Panc1 (cell line): ENCODE measurements at regions not wholly inside any gene's neighbourhood (a gene's known extent, or its start where the extent isn't known, plus 50 kb on each side); places are given as distances from the start of the nearest gene placed in this dataset.

Source experiments
- ATAC-seq: fragments of 200-7000 bp; cut with Tn5 transposase; 2 replicates; pipeline ENCODE4 v1.9.1; 2020; ENCODE audit warnings: mild to moderate bottlenecking, moderate library complexity
- BruUV-seq: library from RNA; stranded (reverse); fragments of 400-500 nt; replicated peaks from 2 replicates; lab custom pipeline; 2021; lab: Mats Ljungman, UMichigan
- CTCF ChIA-PET: fragments of 300-600 bp; sonication (Branson Sonifier 250); formaldehyde crosslinking; loops from one replicate; lab custom pipeline; 2022; ENCODE audit warnings: antibody characterized with exemption; lab: Charles Lee
- POLR2A ChIA-PET: fragments of 300-600 bp; sonication (Branson Sonifier 250); formaldehyde crosslinking; loops from one replicate; lab custom pipeline; 2022; ENCODE audit warnings: antibody characterized with exemption; lab: Charles Lee
- DNase-seq: peaks from one replicate; pipeline ENCODE4 v3.0.0-alpha.2; 2010; ENCODE audit warnings: low read depth, low spot score
- H3K27ac ChIP-seq: 2 replicates; pipeline ENCODE4 v1.5.1; 2011; ENCODE audit warnings: mild to moderate bottlenecking, low read length, inconsistent platforms
- H3K27me3 ChIP-seq: fragments of 200-500 bp; sonication (Bioruptor generic); 2 replicates; pipeline ENCODE4 v1.6.0; 2014; ENCODE audit warnings: low read length, inconsistent platforms; ENCODE audit not compliant: control insufficient read depth, insufficient read depth
- H3K36me3 ChIP-seq: fragments of 200-500 bp; sonication (Bioruptor generic); 2 replicates; pipeline ENCODE4 v1.5.1; 2014; ENCODE audit warnings: inconsistent platforms, mild to moderate bottlenecking, low read length, moderate library complexity; ENCODE audit not compliant: control insufficient read depth, insufficient read depth
- H3K4me1 ChIP-seq: 2 replicates; pipeline ENCODE4 v1.5.1; 2011; ENCODE audit warnings: inconsistent platforms, mild to moderate bottlenecking, low read length, moderate library complexity; ENCODE audit not compliant: control insufficient read depth, insufficient read depth
- H3K4me3 ChIP-seq, 2 experiments: 2 replicates each; pipeline ENCODE4 v1.5.1; 2011 to 2012; ENCODE audit warnings: low read depth in 2 of 2, low read length in 2 of 2, mild to moderate bottlenecking in 2 of 2, inconsistent platforms in 1 of 2, moderate library complexity in 1 of 2
- H3K9me3 ChIP-seq: fragments of 200-500 bp; sonication (Bioruptor generic); 2 replicates; pipeline ENCODE4 v1.5.1; 2014; ENCODE audit warnings: low read depth, mild to moderate bottlenecking, inconsistent platforms, low read length, moderate library complexity; ENCODE audit not compliant: control insufficient read depth, insufficient read depth
- POLR2AphosphoS5 ChIP-seq: IDR thresholded peaks from 2 replicates; pipeline ENCODE4 v1.6.1; 2012; ENCODE audit warnings: mild to moderate bottlenecking, low read depth, low read length, moderate library complexity
- SIN3A ChIP-seq: IDR thresholded peaks from 2 replicates; pipeline ENCODE4 v1.6.1; 2012; ENCODE audit warnings: low read depth, mild to moderate bottlenecking, low read length, moderate library complexity, borderline replicate concordance; ENCODE audit not compliant: insufficient read depth
- TCF7L2 ChIP-seq: IDR thresholded peaks from 2 replicates; pipeline ENCODE4 v1.6.1; 2011; ENCODE audit warnings: mild to moderate bottlenecking, low read depth, low read length, inconsistent platforms
- in situ Hi-C: cut with HindIII; loops from 2 replicates; pipeline ENCODE4 v1.10.0; 2016; ENCODE audit warnings: low sequenced_read_pairs, low pct_unique_long_range_greater_than_20kb
- intact Hi-C: fragments of 100-400 bp; cut with micrococcal nuclease; formaldehyde crosslinking; loops from one replicate; pipeline ENCODE4 v1.10.0; 2022; ENCODE audit not compliant: unreplicated experiment
- TF ChIP-seq, protein P1 (sequence below): fragments of 450-650 bp; IDR thresholded peaks from 2 replicates; pipeline ENCODE4 v1.5.1; 2017; ENCODE audit warnings: mild to moderate bottlenecking
- TF ChIP-seq, protein P2 (sequence below), 2 experiments: IDR thresholded peaks; 2 replicates each; pipeline ENCODE4 v1.6.1; 2011 to 2012; ENCODE audit warnings: low read depth in 2 of 2, control low read depth in 1 of 2, low read length in 1 of 2, mild to moderate bottlenecking in 1 of 2, moderate library complexity in 1 of 2; ENCODE audit not compliant: insufficient read depth in 1 of 2

DNA sequence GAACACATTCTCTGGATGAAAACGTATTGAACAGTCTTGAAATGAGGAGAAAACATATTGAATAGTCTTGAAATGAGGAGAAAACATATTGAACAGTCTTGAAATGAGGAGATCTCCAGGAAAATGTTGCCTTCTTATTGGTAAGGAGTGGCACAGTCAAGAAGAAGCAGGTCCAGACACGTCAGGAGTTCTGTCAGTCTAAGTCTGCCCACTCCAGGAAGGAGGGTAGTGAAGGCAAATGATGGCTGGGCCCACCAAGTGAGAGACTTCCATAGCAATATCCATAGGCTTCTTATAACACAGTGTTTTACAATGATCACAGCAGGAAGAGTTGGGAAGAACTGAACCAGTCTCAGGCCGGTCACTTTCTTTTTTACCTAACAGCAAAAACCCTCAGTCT, 316.2 kb downstream of the ETAA1 start:
- Histone ChIP-seq H3K36me3 (no peaks in the 10 kb centered on the region), H3K4me3 (no peak overlapping the region), H3K9me3 (no peaks in the 10 kb centered on the region), H3K27me3 (no peaks in the 10 kb centered on the region), H3K27ac (no peak overlapping the region), H3K4me1 (no peaks in the 10 kb centered on the region)
- intact Hi-C loops (no loop called here), in situ Hi-C loops (no loop called here)
- CTCF ChIA-PET: no interaction called here
- DNase-seq (no peak), ATAC-seq (no peak)
- no TSS peak for BruUV-seq
- POLR2A ChIA-PET: no interaction called here
- TF ChIP-seq, protein P1, sequence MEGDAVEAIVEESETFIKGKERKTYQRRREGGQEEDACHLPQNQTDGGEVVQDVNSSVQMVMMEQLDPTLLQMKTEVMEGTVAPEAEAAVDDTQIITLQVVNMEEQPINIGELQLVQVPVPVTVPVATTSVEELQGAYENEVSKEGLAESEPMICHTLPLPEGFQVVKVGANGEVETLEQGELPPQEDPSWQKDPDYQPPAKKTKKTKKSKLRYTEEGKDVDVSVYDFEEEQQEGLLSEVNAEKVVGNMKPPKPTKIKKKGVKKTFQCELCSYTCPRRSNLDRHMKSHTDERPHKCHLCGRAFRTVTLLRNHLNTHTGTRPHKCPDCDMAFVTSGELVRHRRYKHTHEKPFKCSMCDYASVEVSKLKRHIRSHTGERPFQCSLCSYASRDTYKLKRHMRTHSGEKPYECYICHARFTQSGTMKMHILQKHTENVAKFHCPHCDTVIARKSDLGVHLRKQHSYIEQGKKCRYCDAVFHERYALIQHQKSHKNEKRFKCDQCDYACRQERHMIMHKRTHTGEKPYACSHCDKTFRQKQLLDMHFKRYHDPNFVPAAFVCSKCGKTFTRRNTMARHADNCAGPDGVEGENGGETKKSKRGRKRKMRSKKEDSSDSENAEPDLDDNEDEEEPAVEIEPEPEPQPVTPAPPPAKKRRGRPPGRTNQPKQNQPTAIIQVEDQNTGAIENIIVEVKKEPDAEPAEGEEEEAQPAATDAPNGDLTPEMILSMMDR: no peak
- no peak for TF ChIP-seq SIN3A
- TF ChIP-seq TCF7L2: no peak
- TF ChIP-seq, protein P2, sequence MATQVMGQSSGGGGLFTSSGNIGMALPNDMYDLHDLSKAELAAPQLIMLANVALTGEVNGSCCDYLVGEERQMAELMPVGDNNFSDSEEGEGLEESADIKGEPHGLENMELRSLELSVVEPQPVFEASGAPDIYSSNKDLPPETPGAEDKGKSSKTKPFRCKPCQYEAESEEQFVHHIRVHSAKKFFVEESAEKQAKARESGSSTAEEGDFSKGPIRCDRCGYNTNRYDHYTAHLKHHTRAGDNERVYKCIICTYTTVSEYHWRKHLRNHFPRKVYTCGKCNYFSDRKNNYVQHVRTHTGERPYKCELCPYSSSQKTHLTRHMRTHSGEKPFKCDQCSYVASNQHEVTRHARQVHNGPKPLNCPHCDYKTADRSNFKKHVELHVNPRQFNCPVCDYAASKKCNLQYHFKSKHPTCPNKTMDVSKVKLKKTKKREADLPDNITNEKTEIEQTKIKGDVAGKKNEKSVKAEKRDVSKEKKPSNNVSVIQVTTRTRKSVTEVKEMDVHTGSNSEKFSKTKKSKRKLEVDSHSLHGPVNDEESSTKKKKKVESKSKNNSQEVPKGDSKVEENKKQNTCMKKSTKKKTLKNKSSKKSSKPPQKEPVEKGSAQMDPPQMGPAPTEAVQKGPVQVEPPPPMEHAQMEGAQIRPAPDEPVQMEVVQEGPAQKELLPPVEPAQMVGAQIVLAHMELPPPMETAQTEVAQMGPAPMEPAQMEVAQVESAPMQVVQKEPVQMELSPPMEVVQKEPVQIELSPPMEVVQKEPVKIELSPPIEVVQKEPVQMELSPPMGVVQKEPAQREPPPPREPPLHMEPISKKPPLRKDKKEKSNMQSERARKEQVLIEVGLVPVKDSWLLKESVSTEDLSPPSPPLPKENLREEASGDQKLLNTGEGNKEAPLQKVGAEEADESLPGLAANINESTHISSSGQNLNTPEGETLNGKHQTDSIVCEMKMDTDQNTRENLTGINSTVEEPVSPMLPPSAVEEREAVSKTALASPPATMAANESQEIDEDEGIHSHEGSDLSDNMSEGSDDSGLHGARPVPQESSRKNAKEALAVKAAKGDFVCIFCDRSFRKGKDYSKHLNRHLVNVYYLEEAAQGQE (IDR thresholded peaks at IDR 0.05; ENCODE audit: insufficient read depth in 1 of 2, low read depth in 2 of 2, low read length in 1 of 2): no peak
- TF ChIP-seq POLR2AphosphoS5: no peak

DNA sequence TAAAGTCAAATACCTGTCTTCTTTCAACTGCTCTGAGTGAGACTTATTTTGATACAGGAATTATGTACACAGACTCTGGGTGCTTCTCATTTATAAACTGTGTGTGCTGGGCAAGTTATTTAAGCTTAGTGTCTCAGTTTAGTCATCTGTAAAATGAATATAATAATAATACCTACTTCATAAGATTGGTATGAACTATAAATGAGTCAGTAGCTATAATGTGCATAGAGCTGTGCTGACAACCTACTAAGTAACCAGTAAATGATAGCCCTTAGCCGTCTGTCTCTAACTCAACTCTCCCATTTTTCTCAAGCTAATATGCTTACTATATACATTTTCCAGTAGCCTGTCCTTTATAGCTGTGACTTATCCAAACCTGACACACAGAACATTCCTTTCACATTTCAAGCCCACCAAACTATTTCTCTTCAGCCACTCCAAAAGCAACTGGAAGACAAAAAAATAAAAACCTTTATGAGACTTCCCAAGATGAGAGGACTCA, 319.8 kb downstream of the ETAA1 start:
- no peak for DNase-seq
- no peak overlapping the region for H3K4me3 ChIP-seq
- TF ChIP-seq SIN3A: no peak
- TF ChIP-seq POLR2AphosphoS5: no peak
- TF ChIP-seq, protein P2 (IDR thresholded peaks at IDR 0.05; ENCODE audit: insufficient read depth in 1 of 2, low read depth in 2 of 2, low read length in 1 of 2): no peak
- no peak for TF ChIP-seq TCF7L2
- TF ChIP-seq, protein P1: no peak
- no peaks in the 10 kb centered on the region for H3K9me3 ChIP-seq
- ATAC-seq: no peak
- intact Hi-C loops: no loop called here
- H3K27me3 ChIP-seq: no peaks in the 10 kb centered on the region
- BruUV-seq: no TSS peak
- H3K27ac ChIP-seq: no peak overlapping the region
- H3K36me3 ChIP-seq: no peaks in the 10 kb centered on the region
- POLR2A ChIA-PET: no interaction called here
- H3K4me1 ChIP-seq: no peaks in the 10 kb centered on the region
- CTCF ChIA-PET: no interaction called here
- in situ Hi-C loops: no loop called here
